ENCODE measurements at regions not wholly inside any gene's neighbourhood (a gene's known extent, or its start where the extent isn't known, plus 50 kb on each side); places are given as distances from the start of the nearest gene placed in this dataset.

- DNase-seq, result no peak
- ChIA-PET POLR2A (ENCODE audit: unreplicated experiment) (no interaction called here), CTCF (no interaction called here)
Observed at GRCh38 chr9:85487872-85488271, 253.9 kb downstream of the AGTPBP1 start.

GRCh38 chr9:85484235-85484634, 257.5 kb downstream of the AGTPBP1 start:
- Histone ChIP-seq H3K9me3 (ENCODE audit: low read length) (no peaks in the 10 kb centered on the region), H3F3A (ENCODE audit: low read length, unreplicated experiment) (no peaks in the 10 kb centered on the region), H4K20me1 (ENCODE audit: low read length) (no peaks in the 10 kb centered on the region), H3K4me3 (ENCODE audit: low read length) (no peak overlapping the region), H3K4me2 (ENCODE audit: low read length) (no peak overlapping the region), H2AFZ (ENCODE audit: low read length) (no peak overlapping the region), H3K36me3 (ENCODE audit: low read depth, low read length) (no peaks in the 10 kb centered on the region), H3K9ac (ENCODE audit: low read length) (no peak overlapping the region), H3K4me1 (ENCODE audit: insufficient read depth, low read length) (no peaks in the 10 kb centered on the region), H3K79me2 (ENCODE audit: low read length) (no peaks in the 10 kb centered on the region), H3K9me2 (replicated peaks; ENCODE audit: low read length) (no peaks in the 10 kb centered on the region), H3K27ac (ENCODE audit: low read length) (no peak overlapping the region), H3K27me3 (ENCODE audit: low read length) (no peaks in the 10 kb centered on the region; the same call in 1 of the 2 replicates)
- POLR2A ChIA-PET (ENCODE audit: unreplicated experiment), result no interaction called here
- ATAC-seq, result no peak
- BruUV-seq (replicated peaks), result no TSS peak
- CTCF ChIA-PET, result no interaction called here
- no peak for TF ChIP-seq CTCF (conservative IDR thresholded peaks at IDR 0.05; ENCODE audit: low read depth, low read length)
- TF ChIP-seq EZH2phosphoT487 (IDR thresholded peaks at IDR 0.05; ENCODE audit: borderline replicate concordance, low read length), result no peak
- no peak for TF ChIP-seq EZH2 (IDR thresholded peaks at IDR 0.05; ENCODE audit: low read length, unreplicated experiment)
- no peak for DNase-seq
- intact Hi-C loops (cut with micrococcal nuclease), result no loop called here

More at GRCh38 chr9:85487872-85488271, 253.9 kb downstream of the AGTPBP1 start:
- H2AFZ ChIP-seq (ENCODE audit: low read length), result no peak overlapping the region
- intact Hi-C loops (cut with micrococcal nuclease), result no loop called here
- no peaks in the 10 kb centered on the region for H4K20me1 ChIP-seq (ENCODE audit: low read length)
- H3F3A ChIP-seq (ENCODE audit: low read length, unreplicated experiment), result no peaks in the 10 kb centered on the region
- no peak for TF ChIP-seq EZH2phosphoT487 (IDR thresholded peaks at IDR 0.05; ENCODE audit: borderline replicate concordance, low read length)
- no peak for TF ChIP-seq CTCF (conservative IDR thresholded peaks at IDR 0.05; ENCODE audit: low read depth, low read length)
- TF ChIP-seq EZH2 (IDR thresholded peaks at IDR 0.05; ENCODE audit: low read length, unreplicated experiment), result no peak
- H3K9me3 ChIP-seq (ENCODE audit: low read length), result no peaks in the 10 kb centered on the region
- no peaks in the 10 kb centered on the region for H3K27me3 ChIP-seq (ENCODE audit: low read length)
- H3K4me3 ChIP-seq (ENCODE audit: low read length), result no peak overlapping the region
- H3K4me1 ChIP-seq (ENCODE audit: insufficient read depth, low read length), result no peaks in the 10 kb centered on the region
- H3K27ac ChIP-seq (ENCODE audit: low read length), result no peak overlapping the region
- no peak overlapping the region for H3K4me2 ChIP-seq (ENCODE audit: low read length)
- BruUV-seq (replicated peaks), result no TSS peak
- ATAC-seq, result no peak
- H3K36me3 ChIP-seq (ENCODE audit: low read depth, low read length), result no peaks in the 10 kb centered on the region
- H3K9me2 ChIP-seq (replicated peaks; ENCODE audit: low read length), result no peaks in the 10 kb centered on the region
- no peak overlapping the region for H3K9ac ChIP-seq (ENCODE audit: low read length)
- H3K79me2 ChIP-seq (ENCODE audit: low read length), result no peaks in the 10 kb centered on the region

GRCh38 chr9:85483208-85483607, 258.5 kb downstream of the AGTPBP1 start:
- Histone ChIP-seq H3K36me3 (ENCODE audit: low read depth, low read length) (no peaks in the 10 kb centered on the region), H3F3A (ENCODE audit: low read length, unreplicated experiment) (no peaks in the 10 kb centered on the region), H3K9me3 (ENCODE audit: low read length) (no peaks in the 10 kb centered on the region), H3K4me1 (ENCODE audit: insufficient read depth, low read length) (no peaks in the 10 kb centered on the region), H3K27me3 (ENCODE audit: low read length) (no peaks in the 10 kb centered on the region; the same call in 1 of the 2 replicates), H2AFZ (ENCODE audit: low read length) (no peak overlapping the region), H4K20me1 (ENCODE audit: low read length) (no peaks in the 10 kb centered on the region), H3K4me2 (ENCODE audit: low read length) (no peak overlapping the region), H3K4me3 (ENCODE audit: low read length) (no peak overlapping the region), H3K9ac (ENCODE audit: low read length) (no peak overlapping the region), H3K27ac (ENCODE audit: low read length) (no peak overlapping the region), H3K79me2 (ENCODE audit: low read length) (no peaks in the 10 kb centered on the region), H3K9me2 (replicated peaks; ENCODE audit: low read length) (no peaks in the 10 kb centered on the region)
- intact Hi-C loops (cut with micrococcal nuclease), result no loop called here
- POLR2A ChIA-PET (ENCODE audit: unreplicated experiment), result no interaction called here
- DNase-seq, result peak; percentile 31
- no TSS peak for BruUV-seq (replicated peaks)
- CTCF ChIA-PET, result no interaction called here
- no peak for TF ChIP-seq EZH2phosphoT487 (IDR thresholded peaks at IDR 0.05; ENCODE audit: borderline replicate concordance, low read length)
- peak; percentile 42; the same call in 1 of the 2 replicates for TF ChIP-seq CTCF (conservative IDR thresholded peaks at IDR 0.05; ENCODE audit: low read depth, low read length)
- TF ChIP-seq EZH2 (IDR thresholded peaks at IDR 0.05; ENCODE audit: low read length, unreplicated experiment), result no peak
- no peak for ATAC-seq

Measured in PC-3 (cell line).